HG03457 (cell line): ENCODE measurements at regions not wholly inside any gene's neighbourhood (a gene's known extent, or its start where the extent isn't known, plus 50 kb on each side); places are given as distances from the start of the nearest gene placed in this dataset.

Experiments
- ATAC-seq: cut with Tn5 transposase; IDR thresholded peaks from one replicate; pipeline ENCODE4 v1.9.1; 2021; ENCODE audit warnings: moderate number of reproducible peaks; ENCODE audit not compliant: unreplicated experiment

DNA sequence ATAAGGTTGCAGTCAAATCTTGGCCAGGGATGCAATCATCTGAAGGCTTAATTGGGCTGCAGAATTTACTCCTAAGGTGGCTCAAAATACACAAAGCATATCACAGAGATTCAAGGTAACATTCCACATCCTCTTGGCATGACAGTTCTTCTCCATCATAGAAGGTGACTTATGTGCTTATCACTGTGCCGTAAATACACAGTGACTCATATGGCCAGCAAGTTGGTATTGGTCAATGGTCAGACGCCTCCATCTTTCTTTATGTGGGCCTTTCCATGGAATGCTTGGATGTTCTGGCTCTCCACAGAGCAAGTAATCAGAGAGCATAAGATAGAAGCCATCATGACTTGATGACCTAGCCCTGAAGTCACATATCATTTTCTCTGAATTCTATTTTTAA is 168.8 kb upstream of the ST8SIA2 start:
- ATAC-seq, result no peak

DNA sequence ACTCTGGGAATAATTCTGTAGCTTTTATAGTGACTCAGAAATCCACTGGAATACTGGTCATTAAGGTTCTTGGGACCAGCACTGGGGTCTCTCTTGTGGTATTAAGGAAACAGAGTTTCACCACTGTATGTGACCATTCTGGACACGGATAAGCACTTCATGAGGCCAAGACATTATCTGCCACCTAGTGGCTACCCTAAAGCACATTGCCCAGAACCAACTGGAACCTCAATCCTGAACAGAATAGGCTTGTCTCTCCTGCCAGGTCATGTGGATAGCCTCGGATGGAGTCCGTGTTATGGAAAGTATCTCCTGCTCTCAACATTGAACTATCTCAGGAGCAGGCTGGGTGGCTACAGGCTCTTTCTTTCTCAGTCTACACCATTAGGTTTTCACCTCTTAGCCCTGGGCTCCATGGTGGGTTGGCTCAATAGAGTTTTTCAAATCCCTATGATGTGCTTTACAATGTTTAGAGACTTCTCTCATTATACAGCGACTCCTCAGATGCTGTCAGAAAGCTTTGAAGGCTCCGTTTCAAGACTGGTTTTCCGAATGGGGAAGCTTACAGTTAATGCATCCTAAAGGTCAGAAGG is 167.6 kb upstream of the ST8SIA2 start:
- no peak for ATAC-seq

DNA sequence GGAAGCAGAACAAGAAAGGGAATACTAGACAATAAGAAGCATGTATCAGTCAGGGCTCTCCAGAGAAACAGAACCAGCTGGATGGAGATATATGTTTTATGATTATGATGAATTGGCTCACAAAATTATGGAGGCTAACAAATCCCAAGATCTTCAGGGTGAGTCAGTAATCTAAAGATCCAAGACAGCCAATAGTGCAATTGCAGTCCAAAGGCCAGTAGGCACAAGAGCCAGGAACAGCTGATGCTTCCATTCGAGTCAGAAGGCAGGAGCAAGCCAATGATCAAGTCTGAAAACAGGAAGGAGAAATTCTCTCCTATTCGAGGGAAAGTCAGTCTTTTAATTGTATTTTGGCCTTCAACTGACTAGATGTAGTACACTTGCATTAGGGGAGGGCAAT is 164.9 kb upstream of the ST8SIA2 start:
- no peak for ATAC-seq

DNA sequence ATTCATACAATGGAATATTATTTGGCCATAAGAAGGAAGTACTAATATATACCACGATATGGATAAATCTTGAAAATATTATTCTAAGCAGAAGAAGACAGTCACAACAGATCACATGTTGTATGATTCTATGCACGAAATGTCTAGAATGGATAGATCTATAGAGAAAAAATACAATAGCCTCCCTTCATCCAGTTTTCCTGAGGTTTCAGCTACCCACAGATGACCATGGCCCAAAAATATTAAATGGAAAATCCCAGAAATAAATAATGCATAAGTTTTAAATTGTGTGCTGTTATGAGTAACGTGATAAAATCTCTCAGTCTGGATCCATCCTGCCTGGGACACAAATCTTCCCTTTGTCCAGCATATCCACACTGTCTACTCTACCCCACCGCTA is 162.2 kb upstream of the ST8SIA2 start:
- no peak for ATAC-seq

DNA sequence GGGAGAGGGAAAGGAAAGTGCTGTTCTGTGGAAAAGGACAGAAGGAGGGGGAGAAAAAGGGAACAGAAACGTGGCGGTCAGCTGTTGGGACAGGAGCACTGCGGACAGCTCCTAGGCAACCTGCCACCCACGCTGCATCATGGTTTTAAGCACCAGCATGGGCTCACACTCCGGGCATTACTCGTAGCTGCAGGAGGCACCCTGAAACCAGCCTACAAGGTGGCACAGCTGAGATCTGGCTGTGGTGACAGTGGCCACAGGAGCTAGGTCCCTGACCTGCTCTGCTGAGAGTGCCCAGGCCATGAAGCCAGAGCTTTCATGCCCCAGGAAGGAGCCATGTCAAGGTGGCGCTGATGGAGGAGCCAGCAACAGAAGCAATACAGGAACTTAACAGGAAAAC is 161.4 kb upstream of the ST8SIA2 start:
- ATAC-seq, result no peak

DNA sequence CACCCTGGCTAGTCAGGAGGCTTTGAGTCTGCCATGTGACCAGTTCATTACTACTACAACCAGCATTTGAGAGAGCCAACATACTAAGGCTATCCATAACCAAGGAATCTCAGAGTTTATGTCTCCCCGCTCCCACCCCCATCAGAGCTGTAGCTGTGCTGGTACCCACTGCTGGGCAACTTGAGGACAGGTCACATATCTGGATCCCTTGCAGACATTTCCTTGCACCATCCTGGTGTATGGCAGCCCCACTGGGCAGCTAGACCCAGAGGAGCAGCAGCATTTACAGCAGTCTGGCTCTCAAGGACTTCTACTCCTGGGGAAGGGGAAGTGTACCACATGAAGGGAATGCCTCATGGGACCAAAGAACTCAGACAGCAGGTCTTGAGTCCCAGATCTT is 160.8 kb upstream of the ST8SIA2 start:
- ATAC-seq, result no peak

DNA sequence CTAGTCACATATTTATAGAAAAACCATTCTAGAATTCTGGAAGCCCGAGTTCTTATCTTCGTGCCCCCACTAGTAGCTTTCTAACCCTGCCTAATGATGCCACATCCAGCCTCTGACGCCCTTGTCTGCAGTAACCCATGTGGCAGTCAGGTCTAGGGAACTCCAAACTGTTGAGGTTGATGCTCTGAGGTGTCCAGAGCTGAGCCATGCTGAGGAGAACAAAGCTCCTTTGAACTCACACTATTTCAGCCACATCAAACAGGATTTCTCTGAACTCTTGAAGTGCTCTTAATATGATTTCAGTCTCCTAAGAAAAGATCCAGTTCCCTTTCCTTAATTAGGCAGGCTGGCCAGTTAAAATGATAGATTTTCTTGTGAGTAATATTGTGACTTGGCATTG is 150.5 kb upstream of the ST8SIA2 start:
- ATAC-seq, result no peak

DNA sequence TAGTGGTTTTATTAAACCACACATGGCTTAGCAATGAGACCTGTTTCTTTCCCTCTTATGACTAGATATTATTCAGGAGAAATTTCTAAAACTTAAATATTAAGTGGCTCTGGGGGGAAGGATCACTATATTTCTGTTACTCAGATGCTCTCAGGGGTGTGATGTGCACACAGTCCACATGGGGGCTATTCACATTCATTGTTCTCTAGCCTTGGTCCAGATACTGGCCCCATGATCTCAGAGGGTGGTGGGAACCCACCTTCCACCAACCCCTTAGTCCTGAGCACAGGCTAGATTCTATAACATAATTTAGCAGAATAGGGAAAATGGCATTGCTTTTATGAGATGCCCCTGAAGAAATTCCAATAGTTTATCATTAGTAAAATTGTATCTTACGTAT is 149.0 kb upstream of the ST8SIA2 start:
- no peak for ATAC-seq

DNA sequence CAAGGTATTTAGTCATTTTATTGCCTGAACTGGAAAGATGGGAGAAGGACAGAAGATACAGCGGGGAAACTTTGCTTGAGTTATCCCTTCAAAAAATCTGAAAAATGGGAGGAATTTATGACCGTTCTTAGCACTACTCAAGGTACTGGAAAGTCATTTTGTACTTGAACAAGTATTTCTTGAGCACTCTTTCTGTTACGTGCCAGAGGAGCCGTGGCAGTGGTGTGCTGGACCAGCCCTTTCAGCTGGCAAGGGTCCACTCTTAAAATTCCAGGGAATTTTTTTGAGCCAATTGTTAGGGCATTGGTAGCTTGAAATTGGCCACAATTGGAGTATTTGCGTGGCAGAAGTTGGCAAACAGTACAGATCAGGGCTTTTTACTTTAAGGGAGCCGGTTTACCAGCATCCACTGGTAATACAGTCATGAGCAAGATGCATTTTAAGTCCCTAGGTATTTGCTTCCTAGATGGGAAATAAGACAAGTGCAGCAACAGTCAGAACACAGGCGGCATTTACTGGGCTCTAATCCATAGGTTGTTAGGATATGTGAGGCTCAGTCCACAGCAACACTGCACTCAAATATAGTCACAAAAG is 145.9 kb upstream of the ST8SIA2 start:
- no peak for ATAC-seq

DNA sequence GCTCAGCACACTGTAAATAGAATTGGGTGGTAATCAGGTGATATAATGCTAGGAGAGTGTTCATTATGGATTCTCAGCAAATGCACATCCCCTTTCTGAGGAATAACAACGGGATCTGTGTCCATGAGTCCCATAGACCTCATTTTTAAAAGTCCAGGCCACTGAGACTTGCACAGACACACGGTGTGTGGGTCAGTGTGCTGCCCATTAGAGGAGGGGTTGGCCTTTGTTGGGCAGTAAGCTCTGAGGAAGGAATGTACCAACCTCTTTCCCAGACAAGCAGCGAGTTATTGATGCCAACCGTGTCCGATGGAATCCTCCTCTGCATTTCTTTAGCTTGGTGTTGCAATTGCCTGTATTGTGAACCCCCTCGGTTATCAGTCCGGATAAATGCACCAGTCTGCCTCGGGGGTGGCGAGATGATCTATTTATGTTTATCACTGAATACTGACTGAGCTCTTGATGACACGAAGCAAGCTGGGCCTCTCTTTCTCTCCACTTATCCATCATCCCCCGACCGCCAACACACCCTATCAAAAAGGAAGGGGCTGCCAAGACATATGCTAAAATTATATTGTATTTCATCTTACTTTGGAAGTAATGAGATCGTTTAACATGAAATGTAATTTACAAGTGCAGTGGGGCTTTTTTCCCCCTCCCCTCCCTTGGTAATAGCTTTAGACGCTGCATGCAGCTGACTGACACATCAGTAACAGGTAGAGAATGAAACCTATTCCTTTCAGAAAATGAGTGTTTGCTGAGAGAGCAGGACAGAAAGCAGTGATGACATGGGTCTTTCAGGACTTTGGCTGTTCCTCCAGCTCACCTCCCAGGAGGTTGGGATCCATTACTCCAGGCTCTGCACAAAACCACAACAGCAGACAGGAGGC is 126.6 kb upstream of the ST8SIA2 start:
- no peak for ATAC-seq

DNA sequence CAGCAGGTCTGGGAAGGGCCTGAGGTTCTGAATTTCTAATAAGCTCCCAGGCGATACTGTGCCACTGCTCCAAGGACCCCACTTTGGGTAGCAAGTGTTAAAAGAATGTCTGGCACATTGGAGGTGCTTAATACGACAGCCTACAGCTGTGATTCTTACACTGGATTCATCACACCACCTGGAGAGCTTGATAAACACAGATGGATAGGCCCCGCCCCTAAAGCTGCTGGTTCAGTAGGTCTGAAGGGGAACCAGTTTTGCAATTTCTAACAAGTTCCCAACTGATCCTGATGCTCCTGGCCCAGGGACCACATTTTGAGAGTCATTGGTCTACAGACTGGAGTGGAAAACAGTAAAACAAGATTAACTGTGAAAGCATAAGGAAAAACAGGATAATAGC is 124.8 kb upstream of the ST8SIA2 start:
- no peak for ATAC-seq

DNA sequence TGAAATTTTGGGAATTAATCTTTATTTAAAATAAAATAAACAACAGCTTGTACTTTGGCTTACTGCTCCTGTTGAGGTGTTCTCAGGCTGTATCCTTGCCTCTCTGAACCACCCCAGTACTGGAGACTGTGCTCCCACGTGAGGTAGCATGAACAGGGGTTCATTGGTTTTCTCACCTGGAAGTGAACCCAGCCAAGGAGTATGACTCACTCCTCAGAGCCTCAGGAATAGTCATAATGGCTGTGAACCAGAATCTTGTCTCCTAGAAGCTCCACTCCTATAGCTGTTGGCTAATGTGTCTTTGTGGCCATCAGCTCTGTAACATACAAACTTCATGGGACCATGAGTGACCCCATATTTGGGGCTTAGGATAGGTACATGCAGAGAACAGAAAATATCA is 122.5 kb upstream of the ST8SIA2 start:
- no peak for ATAC-seq

DNA sequence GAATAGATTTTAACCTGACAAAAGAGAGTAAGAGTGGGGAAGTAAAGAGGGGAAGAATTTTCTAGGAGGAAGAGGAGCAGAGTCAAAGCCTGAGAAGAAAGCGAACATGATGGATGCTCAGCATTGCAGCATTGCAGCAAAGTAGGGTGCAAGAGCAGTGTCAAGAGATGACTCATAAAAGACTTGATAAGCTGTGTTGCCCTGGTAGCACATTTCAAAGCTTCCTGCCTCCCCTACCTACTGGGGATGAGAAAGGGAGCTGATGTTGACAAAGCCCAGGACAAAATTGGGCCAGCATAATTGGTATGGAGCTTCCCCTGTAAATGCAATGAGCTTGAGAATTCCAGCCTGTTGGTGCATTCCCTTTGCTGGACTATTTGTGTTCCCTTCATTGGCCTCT is 121.6 kb upstream of the ST8SIA2 start:
- no peak for ATAC-seq

DNA sequence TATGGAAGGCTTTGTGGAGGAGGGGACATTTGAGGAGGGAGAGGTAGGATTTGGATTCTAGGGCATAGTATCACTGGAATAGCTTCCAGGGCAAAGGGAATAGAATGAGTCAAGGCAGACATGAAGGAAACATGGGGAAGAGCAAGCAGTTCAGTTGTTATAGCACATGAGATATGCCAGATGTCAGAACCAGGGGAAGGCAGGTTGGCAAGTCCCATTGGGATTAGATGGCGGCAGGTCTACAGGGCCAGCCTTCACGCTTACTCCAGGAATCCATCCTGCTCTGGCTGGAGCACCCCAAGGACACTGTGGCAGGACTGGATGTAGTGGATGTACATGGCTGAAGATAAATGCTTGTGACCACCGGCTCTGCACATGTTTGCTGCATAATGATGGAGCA is 120.4 kb upstream of the ST8SIA2 start:
- ATAC-seq, result no peak

DNA sequence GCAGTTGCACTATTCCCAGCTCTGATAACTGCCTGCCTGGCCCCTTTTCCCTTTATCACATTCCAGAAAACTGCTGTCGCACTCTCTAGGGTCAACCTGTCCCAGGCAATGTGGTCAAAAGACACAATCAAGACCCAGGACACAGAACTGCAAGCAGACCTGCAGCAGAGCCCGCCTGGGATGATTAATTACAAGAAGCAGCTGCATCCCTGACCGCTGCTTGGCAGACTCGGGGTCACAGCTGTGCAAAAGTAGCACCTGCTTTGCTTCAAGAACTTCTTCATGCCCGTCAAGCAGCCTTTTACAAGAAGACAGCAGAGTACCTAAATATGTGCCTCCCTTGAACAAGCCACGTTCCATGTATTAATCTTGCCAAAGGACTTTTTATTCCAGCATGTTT is 120.0 kb upstream of the ST8SIA2 start:
- no peak for ATAC-seq

DNA sequence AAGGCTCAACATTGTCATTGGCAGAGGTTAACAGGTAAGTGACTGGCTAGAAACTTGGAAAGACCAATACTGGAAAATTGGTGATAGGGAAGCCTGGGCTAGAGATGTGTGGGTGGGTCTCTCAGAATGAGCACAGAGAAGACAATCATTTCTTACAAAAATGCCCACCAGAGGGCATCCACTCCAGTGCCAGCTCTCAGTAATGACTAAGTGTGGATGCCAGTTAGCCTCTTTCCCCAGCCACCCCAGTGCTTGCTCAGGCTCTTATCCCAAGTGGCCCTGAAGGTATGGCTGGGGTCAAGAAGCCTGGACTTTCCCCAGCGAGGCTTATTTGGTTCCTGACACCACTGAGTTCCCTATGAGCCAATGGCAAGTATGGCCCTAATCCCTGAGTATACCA is 115.9 kb upstream of the ST8SIA2 start:
- ATAC-seq, result no peak

DNA sequence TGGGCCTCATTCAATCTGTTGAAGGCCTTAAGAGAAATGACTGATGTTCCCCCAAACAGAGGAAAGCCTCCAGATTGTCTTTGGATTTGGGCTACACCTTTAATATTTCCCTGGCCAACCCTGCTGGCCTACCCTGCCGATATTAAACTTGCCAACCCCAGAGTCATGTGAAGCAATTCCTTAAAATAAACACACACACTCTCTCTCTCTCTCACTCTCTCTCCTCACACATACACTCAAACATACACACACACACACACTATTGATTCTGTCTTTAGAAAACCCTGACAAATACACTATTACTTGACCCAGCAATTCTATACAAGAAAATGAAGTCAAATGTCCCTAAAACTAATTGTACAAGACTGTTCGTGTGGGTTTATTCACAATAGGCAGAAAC is 109.9 kb upstream of the ST8SIA2 start:
- no peak for ATAC-seq

DNA sequence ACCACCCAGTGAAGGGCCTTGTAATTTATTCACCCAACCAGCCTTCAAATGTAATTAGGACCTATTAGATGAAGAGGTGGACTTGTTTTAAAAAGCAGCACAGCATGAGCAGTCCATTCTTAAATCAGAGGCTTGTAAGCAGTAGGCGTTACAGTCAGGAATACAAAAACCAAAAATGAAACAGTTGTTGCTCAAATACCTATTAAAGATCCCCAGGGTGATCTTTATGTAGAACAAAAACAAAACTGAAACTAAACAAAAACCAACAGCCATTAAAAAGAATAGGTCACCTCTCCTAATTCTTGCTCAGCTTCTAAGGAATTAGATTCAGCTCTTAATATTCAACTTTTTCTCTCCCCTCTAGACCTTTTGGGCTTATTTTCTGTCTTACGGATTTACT is 104.9 kb upstream of the ST8SIA2 start:
- ATAC-seq, result peak; percentile 94

DNA sequence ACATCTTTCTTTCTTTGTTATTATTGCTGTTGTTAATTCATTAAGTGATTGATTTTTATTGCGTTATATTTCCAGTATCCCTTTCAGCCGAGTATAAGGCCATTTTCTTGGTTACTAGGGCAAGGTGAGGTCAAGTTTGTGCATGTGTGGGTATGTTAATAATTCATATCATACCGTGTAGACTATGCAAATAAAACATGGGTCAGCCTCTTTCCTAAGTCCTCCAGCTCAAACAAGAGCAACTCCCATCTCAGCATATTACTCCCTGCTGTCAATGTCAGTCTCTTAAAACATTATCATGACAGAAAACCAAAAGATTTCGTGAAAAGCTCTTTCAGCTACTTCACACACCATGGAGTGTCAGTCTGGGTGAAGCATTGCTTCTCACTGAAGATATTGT is 103.9 kb upstream of the ST8SIA2 start:
- ATAC-seq, result no peak

DNA sequence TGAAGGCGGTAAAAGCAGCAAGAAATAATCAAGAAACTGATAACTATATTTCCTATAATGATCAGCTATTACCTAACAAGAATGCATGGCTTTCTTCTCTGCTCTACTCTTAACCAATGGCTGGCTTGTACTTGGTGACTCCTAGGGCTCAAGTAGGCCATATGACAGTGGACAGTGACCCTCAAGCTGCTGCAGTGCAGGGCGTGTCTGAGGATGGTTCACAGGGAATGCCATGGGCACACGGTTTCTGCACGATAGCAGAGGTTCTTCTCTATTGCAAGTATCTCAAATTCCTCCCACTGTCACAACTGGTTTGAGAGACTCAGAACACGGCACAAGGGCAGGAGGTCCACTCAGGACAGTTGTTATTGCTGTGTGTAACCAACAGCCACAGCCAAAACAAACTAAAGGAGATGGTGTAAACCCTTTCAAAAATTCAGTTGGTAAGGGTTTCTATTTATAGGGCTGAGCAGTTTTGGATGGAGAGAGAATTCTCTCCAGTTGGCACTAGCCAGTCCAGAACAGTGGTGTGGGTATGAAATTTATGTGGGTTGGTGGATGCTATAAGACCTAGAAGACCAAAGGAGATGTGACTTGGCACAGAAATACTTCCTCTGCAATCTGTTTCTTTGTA is 103.2 kb upstream of the ST8SIA2 start:
- no peak for ATAC-seq

DNA sequence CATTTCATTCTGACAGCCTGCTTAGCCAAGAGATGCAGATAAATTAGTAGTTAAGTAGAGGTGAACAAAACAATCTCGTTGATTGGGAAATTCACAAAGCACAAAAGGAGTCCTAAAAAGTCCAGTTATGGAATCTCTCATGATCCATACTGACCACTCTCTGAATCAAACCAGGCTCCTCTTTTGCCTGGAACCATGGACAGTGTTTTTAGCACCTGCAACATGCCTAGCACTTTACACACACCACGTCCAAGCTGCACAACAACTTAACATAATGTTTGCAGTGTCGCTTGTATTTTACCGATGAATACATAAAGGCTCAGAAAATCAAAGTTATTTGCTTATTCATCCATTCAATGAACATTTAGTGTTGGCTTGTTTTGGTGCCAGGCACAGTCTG is 101.8 kb upstream of the ST8SIA2 start:
- no peak for ATAC-seq

DNA sequence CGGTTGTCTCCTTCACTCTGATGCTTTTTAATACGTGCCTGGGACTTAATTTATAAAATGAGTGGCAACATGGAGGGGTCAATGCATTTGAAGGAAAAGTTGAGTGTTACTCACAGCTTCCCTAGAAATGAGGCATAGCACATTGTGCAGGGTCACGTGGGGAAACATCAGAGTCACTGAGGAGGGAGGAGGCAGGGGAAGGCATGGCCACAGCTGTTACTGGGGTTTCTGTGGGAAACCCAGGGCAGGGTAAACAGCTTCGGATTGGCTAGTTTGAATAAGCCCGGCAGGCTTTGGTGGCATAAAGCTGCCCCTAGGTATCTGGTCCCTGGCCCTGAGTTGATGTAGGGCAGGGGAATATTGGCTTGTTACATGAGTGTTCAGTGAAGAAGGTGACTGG is 98.9 kb upstream of the ST8SIA2 start:
- ATAC-seq, result no peak
